Cerebellar cortex (tissue), 1 donor: ENCODE measurements at regions not wholly inside any gene's neighbourhood (a gene's known extent, or its start where the extent isn't known, plus 50 kb on each side); places are given as distances from the start of the nearest gene placed in this dataset.

Source experiments
- DNase-seq: peaks from one replicate; pipeline ENCODE4 v3.0.0-alpha.2; 2015; ENCODE audit warnings: low spot score

DNA sequence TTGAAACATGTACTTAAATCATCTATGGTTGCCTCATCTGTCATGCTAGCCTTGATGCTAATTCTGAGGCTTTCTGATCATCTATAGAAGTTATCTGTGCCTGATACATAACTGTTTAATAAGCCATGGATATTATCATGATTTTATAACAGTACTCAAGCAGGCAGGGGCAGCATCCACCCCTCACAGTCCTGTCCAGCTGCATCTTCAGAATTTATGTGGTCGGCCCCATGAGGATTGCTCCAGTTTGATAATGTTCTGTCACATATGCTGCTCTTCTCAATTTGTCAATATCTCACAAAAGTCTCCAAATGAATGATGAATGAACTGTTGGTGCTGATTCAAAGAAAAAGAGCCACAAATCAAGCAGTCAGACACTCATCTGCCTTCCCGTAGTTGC lies 335.1 kb upstream of the POM121L12 start:
- no peak for DNase-seq

DNA sequence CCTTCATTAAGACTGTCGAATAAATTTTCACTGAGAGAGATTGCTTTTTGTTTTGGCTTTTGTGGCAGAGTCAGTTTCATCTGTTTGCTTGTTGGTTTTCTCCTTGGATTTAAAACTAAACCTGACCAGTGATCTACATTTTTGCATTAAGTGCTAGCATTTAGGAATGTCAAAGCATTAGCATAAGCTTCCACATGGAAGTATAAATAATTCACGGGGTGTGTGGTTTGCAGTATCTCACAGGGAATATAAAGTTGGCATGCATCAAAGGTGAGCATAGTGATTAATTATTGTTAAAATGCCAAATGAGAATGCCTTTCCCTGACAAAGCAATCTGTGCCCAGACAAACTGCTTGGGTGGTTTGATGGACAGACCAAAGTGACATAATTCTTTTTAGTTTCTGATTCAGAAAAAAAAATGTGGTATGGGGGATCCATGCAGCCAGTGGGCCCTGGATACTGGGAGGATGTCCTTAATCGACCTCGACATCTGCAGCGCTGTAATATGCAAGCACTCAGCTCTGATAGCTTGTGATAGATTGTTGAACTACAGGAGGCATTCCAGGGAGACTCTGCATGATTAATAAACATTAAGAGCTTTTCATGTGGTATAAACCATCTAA lies 339.3 kb upstream of the POM121L12 start:
- DNase-seq = no peak

DNA sequence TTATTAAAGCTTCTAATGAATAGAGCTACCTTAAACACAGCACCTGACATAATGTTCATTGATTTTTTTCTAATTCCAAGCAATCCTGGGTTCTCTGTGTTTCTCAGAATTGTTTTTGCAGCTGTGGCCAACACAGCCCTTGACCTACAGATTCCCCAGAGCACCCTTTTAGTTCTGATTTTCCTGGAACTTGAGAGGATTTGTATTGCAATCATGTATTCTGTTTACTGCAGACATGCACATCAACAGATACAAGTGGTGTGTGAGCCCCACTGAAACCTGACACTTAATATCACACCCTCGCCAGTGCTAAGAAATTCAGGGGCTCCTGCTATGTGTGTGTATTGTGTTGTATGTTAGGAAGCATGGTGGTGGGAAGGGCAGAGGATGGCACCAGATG lies 344.2 kb upstream of the POM121L12 start:
- DNase-seq = no peak

DNA sequence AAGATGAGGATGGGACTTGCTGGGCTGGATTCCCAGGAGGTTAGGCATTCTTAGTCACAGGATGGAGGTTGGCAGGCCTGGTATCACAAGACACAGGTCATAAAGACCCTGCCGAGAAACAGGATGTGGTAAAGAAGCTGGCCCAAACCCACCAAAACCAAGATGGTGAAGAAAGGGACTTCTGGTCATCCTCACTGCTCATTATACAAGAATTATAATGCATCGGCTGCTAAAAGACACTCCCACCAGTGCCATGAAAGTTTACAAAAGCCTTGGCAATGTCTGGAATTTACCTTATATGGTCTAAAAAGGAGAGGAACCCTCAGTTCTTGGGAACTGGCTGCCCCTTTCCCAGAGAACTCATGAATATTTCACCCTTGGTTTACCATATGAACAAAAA lies 345.5 kb upstream of the POM121L12 start:
- no peak for DNase-seq

DNA sequence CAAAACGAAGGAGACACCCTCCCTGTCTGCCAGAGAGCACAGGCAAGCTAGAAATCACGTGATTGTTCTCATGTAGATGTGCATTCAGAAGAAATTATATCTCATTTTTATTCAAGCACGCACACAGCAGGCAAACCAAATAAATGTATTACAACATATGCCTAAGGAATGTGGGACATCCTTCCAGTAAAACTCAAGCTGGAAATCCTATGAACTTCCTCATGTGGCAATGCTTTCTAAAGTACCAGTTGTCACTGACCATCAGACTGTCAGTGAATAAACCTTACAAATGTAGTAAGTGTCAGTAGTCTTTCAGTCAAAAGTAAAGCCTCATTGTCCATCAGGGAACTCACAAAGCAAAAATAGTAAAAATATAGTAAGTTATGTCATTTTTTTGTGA lies 350.1 kb upstream of the POM121L12 start:
- no peak for DNase-seq

DNA sequence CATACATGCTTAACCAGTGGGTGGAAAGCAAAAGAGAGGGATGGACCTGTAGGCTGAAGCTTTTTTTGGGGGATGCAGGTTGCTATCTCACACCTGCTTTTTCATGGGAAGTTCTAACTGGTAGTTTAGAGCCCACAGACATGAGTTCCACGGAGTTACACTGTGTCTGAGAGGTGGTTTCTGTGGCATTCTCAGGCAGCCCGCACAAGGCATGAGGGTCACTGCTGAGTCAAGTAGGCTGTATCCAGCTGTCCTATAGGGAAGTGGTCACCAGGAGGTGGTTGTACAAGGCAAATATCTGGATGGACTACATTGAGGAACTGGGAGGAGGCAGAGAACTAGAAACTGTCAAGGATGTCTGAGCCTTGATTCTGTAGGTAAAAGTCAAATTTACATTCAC lies 351.0 kb upstream of the POM121L12 start:
- DNase-seq = no peak

DNA sequence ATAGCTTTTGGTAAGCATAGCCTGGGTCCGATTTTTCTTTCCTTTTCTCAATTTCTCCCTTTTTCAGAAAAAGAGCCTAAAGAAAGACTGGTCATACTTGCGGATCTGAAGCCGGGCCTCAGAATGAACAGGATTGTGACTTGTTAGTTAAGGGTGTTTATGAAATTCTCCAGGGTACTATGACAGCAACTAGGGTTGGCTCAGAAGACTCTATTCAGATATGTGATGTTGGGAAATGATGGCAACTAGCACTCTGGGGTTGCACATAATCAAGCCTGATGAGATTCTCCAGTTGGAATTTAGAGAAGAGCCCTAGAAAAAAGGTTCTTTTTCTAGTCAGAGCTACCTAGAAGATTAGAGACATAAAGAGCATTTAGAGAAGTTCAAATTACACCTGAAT lies 352.4 kb upstream of the POM121L12 start:
- DNase-seq = no peak

DNA sequence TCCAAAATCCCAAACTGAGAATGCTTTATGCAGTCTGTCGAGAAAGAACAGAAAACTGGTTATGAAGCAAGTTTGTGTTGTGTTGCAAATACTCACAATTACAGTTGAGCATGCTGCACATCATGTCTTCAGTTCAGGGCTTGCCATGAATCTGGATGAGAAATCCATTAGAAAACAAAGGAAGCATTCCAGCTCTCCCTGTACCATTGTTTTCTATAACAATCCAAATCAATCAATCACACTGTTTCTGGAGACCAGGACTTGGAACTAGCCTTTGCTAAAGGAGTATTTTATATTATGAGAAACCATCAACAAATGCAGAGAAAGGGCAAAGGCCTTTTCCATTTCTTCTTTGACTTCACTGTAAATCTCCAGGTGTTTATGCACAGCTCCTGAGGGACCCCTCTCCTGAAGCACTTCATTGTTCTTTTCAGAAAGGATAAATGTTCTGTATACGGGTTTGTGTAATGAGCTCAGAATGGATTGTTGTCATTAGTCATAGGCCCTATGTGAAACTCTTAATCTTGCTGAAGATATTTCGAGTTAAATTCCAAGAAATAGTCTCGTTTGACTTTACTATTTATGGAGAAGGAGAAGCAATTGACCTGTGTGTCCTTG lies 364.7 kb upstream of the POM121L12 start:
- no peak for DNase-seq

DNA sequence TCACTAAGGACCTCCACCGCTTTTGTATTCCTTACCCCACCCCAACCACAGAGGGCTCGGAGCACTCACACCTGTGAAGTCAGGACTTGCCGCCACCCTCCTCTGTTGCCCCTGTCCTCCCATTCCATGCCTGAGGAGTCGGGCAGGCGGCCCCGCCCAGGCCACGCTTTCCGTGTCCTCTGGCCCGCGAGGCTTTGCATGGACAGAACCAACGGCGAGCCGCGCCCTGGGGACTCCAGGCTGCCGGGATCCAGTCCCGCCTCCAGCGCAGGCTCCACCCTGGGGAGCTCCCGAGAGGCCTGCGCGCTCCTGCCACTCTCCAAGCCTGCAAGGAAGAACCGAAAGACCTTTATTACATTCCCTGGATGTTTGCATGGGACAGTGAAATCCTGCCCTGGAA lies 366.4 kb upstream of the POM121L12 start:
- DNase-seq = no peak

DNA sequence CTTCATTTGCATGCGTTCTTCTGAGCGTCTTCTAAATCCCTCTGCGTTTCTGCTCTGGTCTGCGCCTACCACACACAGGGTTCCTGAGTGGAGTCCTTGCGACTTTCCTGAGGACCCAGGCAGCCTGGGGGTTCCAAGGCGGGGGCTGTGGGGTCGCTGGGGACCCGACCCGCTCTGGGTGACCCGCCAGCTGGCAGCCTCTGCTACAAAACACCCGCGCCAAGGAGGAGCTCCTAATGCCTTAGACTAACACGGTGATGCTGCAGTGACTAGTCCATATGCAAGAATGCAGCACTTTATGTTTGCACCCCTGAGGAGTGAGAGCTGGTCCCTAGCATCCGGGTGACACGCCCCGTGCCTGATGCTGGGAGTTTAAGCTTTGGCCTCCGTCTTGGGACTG lies 367.0 kb upstream of the POM121L12 start:
- no peak for DNase-seq

DNA sequence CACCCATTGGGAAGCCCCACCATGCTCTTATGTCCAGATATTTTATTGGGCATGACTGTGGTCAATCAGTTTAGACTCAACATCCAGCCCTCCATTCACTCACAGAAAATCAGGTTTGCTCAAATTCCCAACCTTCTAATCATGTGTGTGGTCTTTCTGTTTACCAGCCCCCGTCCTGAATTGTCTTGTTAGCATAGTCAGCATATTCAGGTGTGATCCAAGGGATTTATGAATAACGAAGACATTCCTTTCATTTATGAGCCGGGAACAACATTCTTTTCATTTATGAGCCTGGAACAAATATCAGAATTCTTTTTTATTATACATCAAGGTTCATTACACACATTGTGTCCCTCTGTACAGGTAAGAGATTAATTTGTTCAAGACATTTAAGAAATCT lies 376.3 kb upstream of the POM121L12 start:
- no peak for DNase-seq

DNA sequence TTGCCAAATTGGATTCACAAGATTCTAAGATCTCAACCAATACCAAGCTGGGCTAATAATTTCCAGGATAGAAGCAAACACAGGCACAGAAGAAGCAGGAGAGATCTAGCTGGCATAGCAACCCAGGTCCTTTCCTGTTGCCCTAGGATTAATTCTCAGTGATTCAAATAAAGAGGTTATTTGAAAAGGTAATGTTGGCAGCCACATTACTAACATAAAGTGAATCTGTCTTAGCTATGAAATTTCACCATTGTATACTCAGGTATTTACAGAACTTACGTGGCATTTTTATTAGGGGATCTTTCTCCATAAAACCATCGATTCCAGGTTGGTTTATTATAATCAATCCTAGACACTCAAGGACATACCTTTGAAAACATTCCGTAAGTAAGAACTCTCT lies 379.3 kb upstream of the POM121L12 start:
- DNase-seq = no peak

DNA sequence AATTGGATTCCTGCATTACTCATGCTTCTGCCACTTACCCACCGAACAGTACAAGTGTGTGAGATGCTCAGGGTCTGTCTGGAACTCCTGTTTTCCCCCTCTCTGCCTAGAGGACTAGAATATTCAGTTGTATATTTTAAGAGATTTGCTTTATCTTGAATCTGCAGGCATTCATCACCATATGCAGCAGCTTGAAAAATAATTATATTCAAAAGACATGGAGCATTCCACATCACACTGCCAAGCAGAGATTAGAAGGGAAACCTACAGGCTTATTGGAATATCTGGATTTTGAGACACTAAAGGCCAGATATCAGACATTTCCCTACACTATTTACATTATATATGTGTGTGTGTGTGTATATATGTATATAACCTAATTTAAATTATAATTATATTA lies 382.8 kb upstream of the POM121L12 start:
- no peak for DNase-seq

DNA sequence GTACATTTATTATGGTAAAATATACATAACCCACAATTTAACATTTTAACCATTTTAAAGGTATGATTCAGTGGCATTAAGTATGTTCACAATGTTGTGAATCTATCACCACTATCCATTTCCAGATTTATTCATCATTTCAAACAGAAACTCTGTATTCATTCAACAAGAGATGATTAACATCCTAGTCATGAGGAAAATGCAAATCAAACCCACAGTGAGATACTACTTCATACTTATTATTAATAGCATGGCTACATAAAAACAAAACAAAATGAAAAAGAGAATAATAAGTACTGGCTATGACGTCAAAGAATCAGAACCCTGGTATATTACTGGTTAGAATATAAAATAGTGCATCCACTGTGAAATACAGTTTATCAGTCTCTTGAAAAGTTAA lies 386.6 kb upstream of the POM121L12 start:
- no peak for DNase-seq

DNA sequence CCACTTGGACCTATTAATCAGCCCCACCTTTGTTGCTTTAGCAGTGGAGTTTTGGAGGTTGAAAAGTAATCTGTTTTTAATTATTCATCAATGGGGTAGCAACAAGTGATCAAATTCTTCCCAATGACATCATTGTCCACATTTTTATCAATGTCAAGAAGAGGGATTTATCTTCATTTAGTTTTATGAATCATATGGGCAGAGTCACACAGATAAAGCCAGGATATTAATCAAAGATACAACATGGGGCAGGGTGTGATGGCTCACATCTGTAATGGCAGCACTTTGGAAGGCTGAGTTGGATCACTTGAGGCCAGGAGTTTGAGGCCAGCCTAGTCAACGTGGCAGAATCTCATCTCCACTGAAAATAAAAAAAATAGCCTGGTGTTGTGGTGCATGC lies 388.4 kb upstream of the POM121L12 start:
- no peak for DNase-seq

DNA sequence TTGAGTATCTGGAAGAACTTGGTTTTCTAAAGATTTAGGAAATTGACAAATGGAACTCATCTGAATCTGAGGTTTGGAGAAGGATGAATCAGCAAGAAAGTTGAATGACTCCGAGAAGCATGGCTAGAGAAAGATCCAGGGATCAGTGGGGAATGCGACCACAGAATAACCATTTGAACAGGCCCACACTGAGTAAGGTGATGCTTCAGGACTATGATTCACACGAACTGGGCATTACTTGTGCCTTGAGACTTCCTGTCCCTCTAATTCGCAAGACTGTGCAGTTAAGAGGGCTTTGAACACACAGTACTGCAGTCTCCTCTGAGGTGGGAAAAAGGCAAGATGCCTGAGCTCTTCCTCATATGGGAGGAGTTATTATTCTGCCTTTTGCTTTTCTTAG lies 395.5 kb upstream of the POM121L12 start:
- no peak for DNase-seq

DNA sequence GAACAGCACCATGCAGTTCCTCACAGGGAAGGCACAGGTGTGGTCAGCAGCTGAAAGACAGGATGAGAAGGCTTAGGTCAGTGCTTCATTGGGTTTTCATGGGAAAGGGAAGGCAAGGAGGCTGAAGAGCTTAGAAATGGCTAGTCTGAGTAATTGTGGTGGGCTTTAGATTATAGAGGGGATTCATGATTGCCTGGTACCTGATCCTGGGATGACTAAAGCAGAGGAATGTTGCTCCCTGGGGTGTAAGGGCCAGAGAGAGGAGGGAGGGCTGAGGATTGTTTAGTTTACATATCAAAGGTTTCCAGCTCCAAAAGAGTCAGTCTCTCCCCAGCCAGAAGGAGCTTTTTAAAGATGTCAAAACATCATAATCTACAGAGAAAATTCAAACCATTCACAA lies 396.3 kb upstream of the POM121L12 start:
- DNase-seq = no peak

DNA sequence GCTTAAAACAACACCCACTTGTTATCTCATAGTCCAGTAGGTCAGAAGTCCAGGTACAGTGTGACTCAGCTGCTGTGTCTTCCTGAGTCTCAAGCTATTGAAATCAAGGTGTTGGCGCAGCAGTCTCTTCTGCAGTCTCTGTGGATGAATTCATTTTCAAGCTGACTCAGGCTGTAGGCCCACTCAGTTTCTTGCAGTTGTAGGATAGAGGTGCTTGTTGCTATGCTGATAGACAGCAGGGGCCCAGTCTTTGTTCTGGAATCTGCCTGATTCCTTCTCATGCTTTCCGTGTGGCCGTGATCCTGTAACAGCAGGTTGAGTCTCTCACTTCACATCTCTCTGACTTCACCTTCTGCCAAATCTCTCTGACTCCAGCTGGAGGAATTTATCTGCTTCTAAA lies 400.4 kb upstream of the POM121L12 start:
- DNase-seq = no peak

DNA sequence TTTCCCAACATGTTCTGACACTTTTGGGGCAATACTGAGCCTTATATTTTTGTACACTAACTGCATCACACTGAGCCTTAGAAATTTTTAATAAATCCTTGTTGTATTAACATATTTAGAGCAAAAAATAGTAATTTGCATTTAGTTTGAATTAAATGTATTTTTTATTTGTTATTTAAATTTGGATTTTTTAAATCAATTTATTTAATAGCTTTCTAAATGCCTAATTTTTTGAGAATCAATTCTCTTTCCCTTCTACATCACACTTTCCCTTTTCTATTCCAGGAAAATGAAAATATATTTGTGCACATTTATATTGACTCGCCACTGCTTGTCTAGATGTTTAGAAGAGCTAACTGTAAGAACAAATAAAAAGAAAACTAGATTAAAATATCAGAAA lies 414.6 kb upstream of the POM121L12 start:
- DNase-seq = no peak

DNA sequence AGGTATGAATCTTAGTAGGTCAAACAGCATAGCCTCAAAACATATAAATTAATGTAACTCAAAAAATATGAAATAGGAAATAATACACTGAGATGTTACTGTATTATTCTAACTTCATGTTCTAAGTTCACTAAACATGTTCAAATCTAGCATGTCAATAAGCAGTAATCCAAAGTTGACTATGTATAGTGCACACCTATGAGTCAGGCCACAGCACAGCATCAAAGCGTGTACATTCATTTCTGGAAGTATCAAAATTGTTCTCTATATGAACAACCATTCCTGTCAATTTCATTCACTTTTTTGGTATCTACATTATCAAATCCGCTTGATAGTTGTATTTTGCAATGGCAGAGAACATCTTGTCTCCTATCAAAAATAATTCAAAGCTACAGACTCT lies 418.9 kb upstream of the POM121L12 start:
- no peak for DNase-seq

DNA sequence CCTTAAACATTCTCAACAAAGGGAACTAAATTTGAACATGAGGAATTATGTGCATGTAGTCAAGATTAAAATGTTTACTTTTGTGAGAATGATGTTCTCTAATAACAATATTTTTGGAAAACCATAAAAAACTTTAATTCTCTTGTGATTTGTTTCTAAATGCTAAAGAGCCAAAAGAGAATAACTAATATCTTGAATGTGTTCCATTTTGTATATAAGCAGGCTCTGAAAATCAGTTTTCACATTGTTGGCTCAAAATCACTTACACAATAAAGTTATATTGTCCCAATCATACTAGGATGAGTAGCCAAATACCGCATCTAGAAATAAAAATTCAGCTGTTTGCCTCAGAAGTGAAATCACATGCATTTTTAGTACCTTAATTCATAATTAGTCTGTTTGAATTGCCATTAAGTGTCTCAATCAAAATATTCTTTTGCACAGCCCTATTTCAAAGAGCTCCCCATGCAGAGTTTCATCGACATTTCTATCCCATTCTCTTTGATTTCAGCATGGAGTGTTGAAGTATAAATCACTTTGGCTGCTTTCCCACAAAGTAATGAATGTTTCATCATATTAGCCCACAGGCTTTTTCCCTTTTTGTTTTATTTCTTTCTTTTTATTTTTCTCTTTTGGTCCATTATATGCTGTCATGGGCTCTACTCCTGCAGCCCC lies 420.3 kb upstream of the POM121L12 start:
- no peak for DNase-seq

DNA sequence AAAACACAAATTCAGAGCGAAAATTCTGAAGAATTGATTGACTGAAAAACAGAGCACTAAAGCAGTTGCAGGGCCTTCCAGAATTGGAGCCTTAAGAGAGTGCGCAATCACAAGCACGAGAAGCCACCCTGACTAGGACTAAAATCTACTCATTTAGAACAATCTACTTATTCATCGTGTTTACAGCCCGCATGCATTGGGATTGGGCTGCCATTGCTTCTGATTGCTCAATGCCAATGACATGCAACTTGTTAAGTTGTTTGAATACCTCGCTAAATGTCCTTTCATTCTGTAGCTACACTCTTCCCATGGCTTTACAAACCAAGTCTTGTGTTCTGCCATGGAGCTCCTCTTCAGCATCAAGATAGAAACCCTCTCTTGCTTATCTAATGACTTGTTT lies 425.9 kb upstream of the POM121L12 start:
- DNase-seq = no peak

DNA sequence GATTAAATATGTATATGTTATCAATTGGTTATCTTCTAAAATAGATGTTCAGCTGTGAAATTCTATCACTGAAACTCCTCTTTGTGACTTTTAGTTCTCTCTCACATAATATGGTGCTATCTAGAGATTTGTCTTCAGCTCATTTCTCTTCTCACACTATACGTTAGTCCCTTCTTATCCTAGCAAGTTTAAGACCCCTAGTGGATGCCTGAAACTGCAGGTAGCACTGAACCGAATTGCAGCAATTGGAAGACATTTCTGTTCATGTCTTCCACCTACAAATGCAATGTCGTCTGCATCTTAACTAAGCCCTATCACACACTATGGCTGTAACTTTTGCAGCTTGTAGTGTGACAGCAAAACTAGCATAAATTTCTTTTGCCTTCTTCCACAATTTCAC lies 442.7 kb upstream of the POM121L12 start:
- no peak for DNase-seq

DNA sequence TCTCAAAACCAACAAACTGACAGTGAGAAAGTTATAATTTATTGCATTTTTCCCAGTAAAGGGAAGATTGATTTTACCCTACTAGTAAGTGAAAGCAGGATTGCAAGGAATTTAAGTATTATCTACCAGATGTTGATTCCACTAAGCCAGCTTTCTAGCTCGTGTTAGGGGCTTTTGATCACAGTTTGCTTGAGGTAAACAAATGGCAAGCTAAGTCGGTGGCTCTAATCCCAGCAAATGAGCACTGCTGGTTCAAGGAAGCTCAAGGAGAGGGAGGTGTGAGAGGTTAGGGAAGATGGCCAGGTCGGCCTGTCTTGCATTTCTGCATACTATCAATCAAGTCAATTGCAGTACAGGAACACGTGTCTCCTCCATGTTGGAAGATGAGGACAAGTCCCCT lies 448.7 kb upstream of the POM121L12 start:
- no peak for DNase-seq
